NCI-H345 treated with DMSO at 0.1 percent for 48 hours (cell line): ENCODE measurements at regions not wholly inside any gene's neighbourhood (a gene's known extent, or its start where the extent isn't known, plus 50 kb on each side); places are given as distances from the start of the nearest gene placed in this dataset.
A peak's percentile ranks its signal among the peaks of the same experiment; 100 is the strongest.
"Not testable (repeated sequence)": the region's sequence is repeated elsewhere in the genome, so short reads cannot be mapped to it uniquely, and the experiment has no call there.

Experiments used
- DNase-seq: peaks from one replicate; lab custom pipeline; 2025; ENCODE audit not compliant: unreplicated experiment; lab: John Stamatoyannopoulos, UW

DNA sequence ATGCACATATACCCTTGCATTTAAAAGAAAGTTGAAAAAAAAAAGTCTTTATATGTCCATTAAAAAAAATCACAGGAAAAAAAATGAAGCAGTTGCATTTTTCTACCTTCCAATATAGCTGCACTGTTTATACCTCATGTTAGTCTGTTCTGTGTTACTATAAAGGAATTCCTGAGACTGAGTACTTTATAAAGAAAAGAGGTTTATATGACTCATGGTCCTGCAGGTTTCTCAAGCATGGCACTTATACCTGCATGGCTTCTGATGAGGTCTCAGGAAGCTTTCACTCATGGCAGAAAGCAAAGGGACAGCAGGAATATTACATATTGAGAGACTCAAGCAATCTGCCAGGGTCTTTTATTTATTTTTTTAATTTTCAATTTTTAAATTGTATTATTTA, 277.2 kb upstream of the BCHE start:
- no peak for DNase-seq

DNA sequence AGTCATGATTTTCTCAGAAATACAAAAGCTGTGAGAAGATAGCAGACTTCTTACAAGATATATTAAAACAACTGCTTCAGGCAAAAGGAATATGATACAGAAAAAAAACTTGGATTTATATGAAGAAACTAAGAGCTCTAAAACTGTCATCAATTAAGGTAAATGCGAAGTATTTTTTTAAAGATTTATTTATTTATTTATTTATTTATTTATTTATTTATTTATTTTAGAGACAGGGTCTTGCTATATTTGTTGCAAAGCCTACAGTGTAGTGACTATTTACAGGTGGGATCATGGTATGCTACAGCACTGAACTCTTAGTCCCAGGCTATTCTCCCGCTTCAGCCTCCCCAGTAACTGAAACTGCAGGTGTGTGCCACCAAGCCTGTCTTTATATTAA, 274.3 kb upstream of the BCHE start:
- DNase-seq = no peak

DNA sequence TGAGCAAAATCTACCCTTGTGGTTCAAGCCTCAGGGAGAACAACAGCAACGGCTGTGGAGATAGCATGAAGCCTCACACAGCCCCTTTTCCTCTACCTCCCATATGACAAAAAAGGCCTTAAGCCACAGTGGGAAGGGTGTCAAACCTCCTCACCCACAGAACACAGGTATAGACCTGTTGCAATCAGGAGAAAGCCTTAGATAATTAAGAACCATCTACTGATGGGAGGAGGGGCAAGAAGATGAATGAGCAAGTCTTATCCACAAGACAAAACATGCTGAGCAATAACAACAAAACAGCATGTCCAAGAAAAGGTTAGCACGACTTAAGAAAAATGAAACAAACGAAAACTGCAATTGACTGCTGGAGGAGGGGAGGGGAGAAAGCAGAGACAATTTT, 272.9 kb upstream of the BCHE start:
- DNase-seq = no peak

DNA sequence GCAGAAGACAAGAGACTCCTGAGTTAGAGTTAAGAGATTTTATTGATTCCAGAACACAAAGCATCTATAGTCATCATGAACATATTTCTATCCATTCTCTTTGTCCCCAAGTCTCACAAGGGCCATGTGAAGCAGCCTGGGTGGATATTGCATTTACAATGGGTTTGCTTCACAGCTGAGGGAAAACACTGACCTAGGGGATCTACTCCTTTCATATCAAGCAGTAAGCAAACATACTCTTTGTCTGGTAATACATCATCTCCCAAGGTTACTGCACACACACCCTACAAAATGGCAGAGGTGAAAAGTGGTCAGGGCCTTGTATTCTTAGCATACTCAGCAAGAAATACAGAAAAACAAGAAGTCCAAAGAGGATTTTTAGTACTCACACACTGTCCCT, 267.7 kb upstream of the BCHE start:
- DNase-seq = peak; percentile 24

DNA sequence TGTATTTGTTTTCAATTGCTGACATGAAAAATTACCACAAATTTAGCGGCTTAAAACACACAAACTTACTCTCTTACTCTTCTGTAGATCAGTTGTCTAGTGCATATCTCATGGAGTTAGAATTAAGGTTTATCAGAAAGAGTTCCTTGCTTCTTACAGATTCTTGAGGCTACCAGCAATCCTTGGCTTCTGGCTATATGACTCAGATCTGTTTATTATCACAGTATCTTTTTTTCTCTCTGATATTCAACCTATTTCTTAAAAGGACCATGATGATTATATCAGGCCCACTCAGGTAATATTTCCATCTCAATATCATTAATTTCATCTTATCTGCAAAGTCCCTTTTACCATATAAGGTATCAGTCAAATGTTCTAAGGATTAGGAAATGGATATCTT, 263.5 kb upstream of the BCHE start:
- no peak for DNase-seq

GRCh38 chr3:166089575-166089974, 252.4 kb upstream of the BCHE start:
- DNase-seq = no peak

DNA sequence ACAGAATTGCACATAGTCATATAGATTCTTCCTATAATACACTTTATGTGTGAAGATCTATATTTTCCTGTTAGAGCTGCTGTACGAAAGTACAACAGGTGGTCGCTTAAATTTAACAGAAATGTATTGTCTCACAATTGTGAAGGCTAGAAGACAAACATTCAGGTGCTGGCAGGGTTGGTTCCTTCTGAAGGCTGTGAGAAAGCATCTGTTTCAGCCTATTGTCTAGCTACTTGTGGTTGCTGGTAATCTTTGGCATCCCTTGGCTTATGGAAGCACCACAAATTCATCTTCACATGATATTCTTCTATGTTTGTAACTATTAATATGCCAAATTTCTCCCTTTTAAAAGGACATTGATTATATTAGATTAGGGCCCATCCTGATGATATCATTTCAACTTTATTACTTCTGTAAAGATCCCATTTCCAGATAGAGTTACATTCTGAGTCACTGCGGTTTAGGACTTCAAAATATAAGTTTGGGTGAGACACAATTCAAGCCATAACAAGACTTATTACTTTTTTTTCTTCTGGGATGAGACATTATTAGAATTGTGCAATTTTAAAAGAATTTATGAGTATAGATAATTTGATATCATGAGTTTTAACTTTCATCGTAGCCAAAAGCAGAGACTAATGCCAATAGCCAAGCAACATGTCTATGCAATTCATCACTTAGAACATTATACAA, 248.1 kb upstream of the BCHE start:
- no peak for DNase-seq

- no peak for DNase-seq
These were observed 242.9 kb upstream of the BCHE start for GRCh38 chr3:166080096-166080495.

GRCh38 chr3:166071831-166072230, 234.6 kb upstream of the BCHE start:
- no peak for DNase-seq

DNA sequence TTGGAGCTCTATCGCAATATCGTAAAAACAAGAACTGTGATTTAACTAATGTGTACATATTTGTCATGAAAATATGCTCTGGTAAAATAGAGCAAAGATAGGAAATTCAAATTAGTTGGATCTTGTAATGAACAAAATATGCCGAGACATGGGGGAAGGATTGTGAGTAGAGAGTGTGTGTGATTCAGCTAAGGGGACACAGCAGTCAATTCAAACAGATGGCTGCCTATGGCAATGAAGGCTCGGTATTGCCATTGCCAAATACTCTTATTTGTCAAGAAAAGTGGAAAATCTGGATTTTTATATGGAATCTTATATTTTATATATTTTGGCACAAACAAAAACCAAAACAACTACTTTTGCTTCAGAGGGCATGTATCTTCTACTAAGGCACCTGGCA, 227.3 kb upstream of the BCHE start:
- no peak for DNase-seq

- no peak for DNase-seq
These were observed 223.7 kb upstream of the BCHE start for GRCh38 chr3:166060789-166061479.

DNA sequence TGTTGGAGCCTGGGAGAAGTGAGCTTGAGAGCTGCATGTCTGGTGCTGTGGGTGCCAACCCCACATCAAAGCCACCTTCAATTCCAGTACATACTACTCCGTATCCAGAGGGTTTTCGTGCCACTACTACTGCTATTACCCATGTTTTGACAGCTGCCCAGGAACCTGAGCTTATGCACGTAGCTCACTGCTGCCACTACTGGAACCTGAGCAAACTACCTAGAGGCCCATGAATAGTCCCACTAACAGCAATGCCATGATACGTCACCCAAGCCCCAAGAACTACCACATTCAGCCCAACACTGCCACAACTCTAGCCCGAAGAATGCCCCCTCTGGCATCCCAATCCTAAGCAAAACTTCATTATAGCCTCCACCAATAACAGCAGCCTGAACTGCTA, 215.2 kb upstream of the BCHE start:
- DNase-seq = no peak

- DNase-seq = no peak
These were observed 192.3 kb upstream of the BCHE start for GRCh38 chr3:166029507-166029906.

DNA sequence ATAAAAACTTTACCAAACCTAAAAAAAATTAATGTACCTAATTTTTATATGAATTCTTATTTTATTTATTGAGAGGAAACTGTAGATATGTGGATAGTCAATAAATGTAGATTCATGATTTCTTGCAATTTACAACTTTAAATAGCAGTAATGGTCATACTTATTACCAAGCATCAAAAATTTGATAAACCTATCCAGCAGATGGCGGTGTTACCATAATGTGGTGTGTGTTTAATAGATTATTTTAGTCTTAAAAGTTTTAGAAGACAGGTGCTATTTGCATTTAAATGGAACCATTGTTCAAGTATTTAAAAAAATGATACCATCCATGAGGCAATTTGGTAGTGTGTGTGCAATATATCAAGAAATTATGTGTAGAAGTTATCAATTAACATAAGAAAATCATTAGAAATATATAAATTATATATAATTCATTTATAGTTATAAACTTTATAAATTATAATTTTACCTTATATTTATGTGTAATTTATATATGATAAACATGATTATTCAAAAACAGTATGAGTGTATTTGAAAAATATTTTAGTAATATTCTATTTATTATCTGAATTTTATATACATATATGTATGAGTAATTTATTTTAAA, 176.0 kb upstream of the BCHE start:
- DNase-seq = no peak

DNA sequence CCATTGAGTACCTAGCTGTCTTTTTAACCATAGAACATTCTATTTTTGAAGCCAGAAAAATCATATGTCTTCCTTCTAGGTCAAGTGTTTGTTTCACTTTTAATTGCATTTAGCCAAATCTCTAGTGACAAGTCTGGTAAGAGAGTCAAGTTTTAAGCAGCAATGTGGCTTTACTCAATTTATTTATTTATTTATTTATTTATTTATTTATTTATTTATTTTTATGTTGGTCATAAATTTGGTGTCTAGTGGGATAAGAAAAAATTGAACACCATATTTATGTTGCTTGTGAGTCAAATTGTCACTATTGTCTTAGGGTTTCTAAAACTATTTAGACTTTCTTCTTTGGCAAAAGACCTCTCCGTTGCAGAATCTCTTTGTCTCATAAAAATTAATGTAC, 174.5 kb upstream of the BCHE start:
- no peak for DNase-seq

- DNase-seq = no peak
These were observed 167.9 kb upstream of the BCHE start for GRCh38 chr3:166005126-166005525.

- DNase-seq = no peak
These were observed 157.1 kb upstream of the BCHE start for GRCh38 chr3:165994293-165994692.

- no peak for DNase-seq
These were observed 147.4 kb upstream of the BCHE start for GRCh38 chr3:165984589-165984988.

DNA sequence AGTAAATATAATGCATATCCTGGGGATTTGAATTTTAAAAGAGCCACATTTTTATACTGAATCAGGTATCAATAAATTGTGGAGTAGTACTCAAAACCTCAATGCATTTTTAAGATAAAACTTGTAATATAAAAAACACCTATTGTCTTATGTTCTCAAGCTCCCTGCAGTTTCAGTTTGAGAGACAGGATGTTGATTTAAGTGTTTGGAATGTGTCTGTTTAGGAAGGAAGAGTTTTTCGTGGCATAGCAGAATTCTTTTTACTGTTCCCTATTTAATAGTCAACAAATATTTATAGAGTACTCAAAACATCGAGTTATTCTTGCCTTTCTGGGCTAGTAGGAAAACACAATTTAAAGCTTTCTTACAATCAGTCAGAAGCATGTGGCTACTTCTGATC, 146.1 kb upstream of the BCHE start:
- DNase-seq = no peak

DNA sequence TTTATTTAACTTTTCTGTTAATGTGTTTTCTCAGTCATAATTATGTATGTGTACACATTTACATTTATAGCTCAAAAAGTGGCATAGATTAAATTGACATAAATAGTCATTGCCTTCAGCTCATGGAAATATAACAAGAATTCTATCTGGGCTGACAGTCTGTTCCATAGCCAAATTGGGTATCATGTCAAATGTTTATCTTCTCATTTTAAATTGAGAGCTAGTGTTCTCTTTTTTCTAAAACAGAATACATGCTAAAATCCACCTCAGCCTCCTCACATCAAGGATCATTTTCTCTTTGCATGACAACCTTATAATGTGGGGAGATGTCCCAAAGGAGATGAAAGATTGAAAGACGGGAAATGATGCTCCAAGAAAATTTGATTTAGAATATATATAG, 144.1 kb upstream of the BCHE start:
- no peak for DNase-seq

GRCh38 chr3:165960825-165961224, 123.6 kb upstream of the BCHE start:
- DNase-seq = not testable (repeated sequence)

DNA sequence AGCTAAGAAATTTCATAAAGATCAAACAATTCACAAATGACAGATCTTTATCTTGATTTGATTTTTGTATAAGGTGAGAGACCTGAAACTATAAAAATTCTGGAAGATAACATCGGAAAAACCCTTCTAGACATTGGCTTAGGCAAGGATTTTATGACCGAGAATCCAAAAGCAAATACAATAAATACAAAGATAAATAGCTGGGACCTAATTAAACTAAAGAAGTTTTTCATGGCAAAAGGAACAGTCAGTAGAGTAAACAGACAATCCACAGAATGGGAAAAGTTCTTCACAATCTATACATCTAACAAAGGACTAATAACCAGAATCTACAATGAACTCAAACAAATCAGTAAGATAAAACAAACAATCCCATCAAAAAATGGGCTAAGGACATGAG, 116.9 kb upstream of the BCHE start:
- DNase-seq = no peak

DNA sequence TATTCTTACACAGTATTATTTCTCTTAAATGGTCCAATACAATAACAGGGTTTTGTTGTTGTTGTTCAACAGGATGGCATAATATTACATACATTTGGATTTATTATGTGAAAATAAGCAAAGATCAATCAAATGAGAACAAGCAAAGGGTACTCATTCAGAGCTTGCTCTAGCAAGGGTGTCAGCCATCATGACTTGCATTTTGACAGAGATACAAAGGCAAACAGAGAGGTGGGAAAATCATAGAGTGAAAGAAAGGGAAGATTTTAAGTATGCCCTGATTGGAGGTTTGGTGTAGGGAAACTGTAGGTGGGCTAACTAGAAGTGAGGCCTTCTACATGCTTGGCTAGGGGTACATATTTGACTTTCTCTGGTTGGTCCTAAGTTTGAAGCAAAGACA, 109.1 kb upstream of the BCHE start:
- no peak for DNase-seq
